ENCODE measurements at regions not wholly inside any gene's neighbourhood (a gene's known extent, or its start where the extent isn't known, plus 50 kb on each side); places are given as distances from the start of the nearest gene placed in this dataset.

DNA sequence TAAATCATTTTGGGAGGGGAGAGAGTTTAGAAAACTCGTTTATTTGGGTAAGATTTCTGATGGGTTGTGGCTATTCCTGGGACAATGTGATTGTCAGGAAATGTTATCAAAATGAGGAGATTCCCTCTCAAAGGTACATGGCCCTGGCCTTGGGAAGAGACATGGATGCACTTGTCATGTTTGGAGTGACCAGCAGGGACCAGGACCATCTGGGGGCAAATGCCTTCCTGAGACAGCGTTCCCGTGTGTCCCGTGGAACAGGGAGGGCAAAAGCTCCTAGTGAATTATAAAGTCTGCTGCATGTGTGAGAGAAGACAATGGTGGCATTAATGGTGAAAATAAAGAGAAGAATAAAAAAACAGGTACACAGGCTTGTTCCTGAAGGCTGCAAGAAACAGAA is 317.3 kb downstream of the ZNF536 start:
- ChIA-PET POLR2A (ENCODE audit: partially characterized antibody) (no interaction called here), CTCF (ENCODE audit: partially characterized antibody) (interaction anchor here (1.4 to 3.1 kb wide), 5 partner anchors 20 to 365 kb away, joined by 3 to 12 read pairs (median 9); no protein-coding TSS in a partner anchor)
- DNase-seq (ENCODE audit: low read depth in 1 of 2, low spot score in 2 of 2) (no peak), FAIRE-seq (no peak)
- H3K14ac ChIP-seq (ENCODE audit: insufficient read length): no peak overlapping the region
- no peak overlapping the region for H2AK5ac ChIP-seq (ENCODE audit: low read depth, low read length)
- H3K79me2 ChIP-seq (ENCODE audit: control insufficient read depth in 1 of 2, insufficient read depth in 2 of 2, low read length in 2 of 2): no peaks in the 10 kb centered on the region
- no peak overlapping the region for H2BK12ac ChIP-seq (ENCODE audit: low read depth, low read length)
- no peaks in the 10 kb centered on the region for H3K36me3 ChIP-seq (ENCODE audit: control insufficient read depth in 2 of 4, insufficient read depth in 4 of 4, low read length in 3 of 4)
- H3K4ac ChIP-seq (replicated peaks; ENCODE audit: insufficient read length, low read depth, low read length): no peak overlapping the region
- no peaks in the 10 kb centered on the region for H3K79me1 ChIP-seq (ENCODE audit: low read depth, low read length)
- H3K9ac ChIP-seq (replicated peaks in 1 of 4; ENCODE audit: extremely low read depth in 1 of 4, low read depth in 3 of 4, low read length in 3 of 4): no peak overlapping the region
- no peaks in the 10 kb centered on the region for H4K20me1 ChIP-seq (replicated peaks in 1 of 2; ENCODE audit: control insufficient read depth in 1 of 2, insufficient read depth in 2 of 2, low read length in 2 of 2)
- no peak overlapping the region for H4K5ac ChIP-seq (ENCODE audit: insufficient read length, low read depth, low read length)
- H3K4me3 ChIP-seq (ENCODE audit: extremely low read depth in 1 of 4, insufficient read depth in 2 of 4, low read depth in 3 of 4, low read length in 4 of 4): no peak overlapping the region
- H3K9me3 ChIP-seq (ENCODE audit: insufficient read depth in 2 of 2, low read depth in 1 of 2, low read length in 1 of 2): no peaks in the 10 kb centered on the region
- no peak overlapping the region for H4K91ac ChIP-seq (replicated peaks; ENCODE audit: insufficient read length, low read length)
- no peak overlapping the region for H3K4me2 ChIP-seq (ENCODE audit: insufficient read depth in 1 of 2, low read depth in 2 of 2, low read length in 2 of 2)
- H2BK20ac ChIP-seq (ENCODE audit: low read length): no peak overlapping the region
- H3K18ac ChIP-seq (ENCODE audit: extremely low read depth, low read length): 0 out of 2 replicates have a peak overlapping the region, but pooled peaks have one; percentile 38
- no peaks in the 10 kb centered on the region for H3K23me2 ChIP-seq (ENCODE audit: low read depth, low read length)
- H2BK5ac ChIP-seq (ENCODE audit: low read depth, low read length): no peak overlapping the region
- H3K27me3 ChIP-seq (replicated peaks in 1 of 4; ENCODE audit: control insufficient read depth in 3 of 4, extremely low read depth in 1 of 4, insufficient read depth in 3 of 4, low read length in 3 of 4): no peaks in the 10 kb centered on the region
- H3K4me1 ChIP-seq (replicated peaks in 1 of 4; ENCODE audit: control insufficient read depth in 3 of 4, insufficient read depth in 4 of 4, low read length in 3 of 4): peaks cover 0 to 9% (median 7%) of the 10 kb centered on the region in 4 experiments; a peak in 4 of 7 replicates
- no peak overlapping the region for H3K23ac ChIP-seq (ENCODE audit: insufficient read length)
- no peak overlapping the region for H2BK15ac ChIP-seq (ENCODE audit: low read length)
- TF ChIP-seq SIN3A (conservative IDR thresholded peaks at IDR 0.05 in 1 of 2, IDR thresholded peaks at IDR 0.05 in 1 of 2; ENCODE audit: low read depth in 1 of 2, low read length in 2 of 2): no peak
- TF ChIP-seq, protein P1, sequence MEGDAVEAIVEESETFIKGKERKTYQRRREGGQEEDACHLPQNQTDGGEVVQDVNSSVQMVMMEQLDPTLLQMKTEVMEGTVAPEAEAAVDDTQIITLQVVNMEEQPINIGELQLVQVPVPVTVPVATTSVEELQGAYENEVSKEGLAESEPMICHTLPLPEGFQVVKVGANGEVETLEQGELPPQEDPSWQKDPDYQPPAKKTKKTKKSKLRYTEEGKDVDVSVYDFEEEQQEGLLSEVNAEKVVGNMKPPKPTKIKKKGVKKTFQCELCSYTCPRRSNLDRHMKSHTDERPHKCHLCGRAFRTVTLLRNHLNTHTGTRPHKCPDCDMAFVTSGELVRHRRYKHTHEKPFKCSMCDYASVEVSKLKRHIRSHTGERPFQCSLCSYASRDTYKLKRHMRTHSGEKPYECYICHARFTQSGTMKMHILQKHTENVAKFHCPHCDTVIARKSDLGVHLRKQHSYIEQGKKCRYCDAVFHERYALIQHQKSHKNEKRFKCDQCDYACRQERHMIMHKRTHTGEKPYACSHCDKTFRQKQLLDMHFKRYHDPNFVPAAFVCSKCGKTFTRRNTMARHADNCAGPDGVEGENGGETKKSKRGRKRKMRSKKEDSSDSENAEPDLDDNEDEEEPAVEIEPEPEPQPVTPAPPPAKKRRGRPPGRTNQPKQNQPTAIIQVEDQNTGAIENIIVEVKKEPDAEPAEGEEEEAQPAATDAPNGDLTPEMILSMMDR (IDR thresholded peaks at IDR 0.05; ENCODE audit: control extremely low read depth in 1 of 3, insufficient read depth in 1 of 3, low read depth in 1 of 3, low read length in 3 of 3): peak in 2 of 3 experiments; percentile 19 to 26; a peak in 2 of 4 replicates
- H4K8ac ChIP-seq (ENCODE audit: extremely low read depth, insufficient read depth, low read length): no peak overlapping the region
- H2AFZ ChIP-seq (ENCODE audit: low read length): no peak overlapping the region
- H2BK120ac ChIP-seq (replicated peaks; ENCODE audit: low read depth, low read length): no peak overlapping the region
- H3K56ac ChIP-seq (replicated peaks; ENCODE audit: insufficient read length, low read depth, low read length): no peak overlapping the region
- WGBS, 2 experiments (ENCODE audit: extremely low coverage in 1 of 2, insufficient coverage in 1 of 2, insufficient read length in 1 of 2, insufficient replicate concordance in 2 of 2, low coverage in 1 of 2, low lambda C conversion rate in 2 of 2, missing lambda C conversion rate in 1 of 2): 86% methylated on average over 4 of the region's 4 CpGs; no CpG with 5 or more reads in 1 of the 2 experiments
- H3K27ac ChIP-seq (ENCODE audit: low read depth, low read length): no peak overlapping the region
